CD4-positive, CD25-positive, alpha-beta regulatory T cell (primary cell): ENCODE measurements at regions not wholly inside any gene's neighbourhood (a gene's known extent, or its start where the extent isn't known, plus 50 kb on each side); places are given as distances from the start of the nearest gene placed in this dataset.

Experiments used
- ATAC-seq, 2 donors: fragments of 150-1000 bp; cut with Tn5 transposase; one replicate each; pipeline ENCODE4 v1.10.0; 2021; ENCODE audit warnings: low read depth in 2 of 2, moderate number of reproducible peaks in 2 of 2, moderate library complexity in 1 of 2
- DNase-seq, 3 donors: peaks; one replicate each; pipeline versions ENCODE4 v3.0.0 to v3.0.0-alpha.2; 2012 to 2022; ENCODE audit warnings: mixed read lengths in 1 of 3
- H3K27ac ChIP-seq: one replicate; pipeline ENCODE4 v1.7.0; 2013; ENCODE audit warnings: mild to moderate bottlenecking, low read length; ENCODE audit not compliant: insufficient read depth, poor library complexity, severe bottlenecking
- H3K27me3 ChIP-seq: one replicate; pipeline ENCODE4 v1.7.0; 2013; ENCODE audit warnings: low read length; ENCODE audit not compliant: control insufficient read depth, insufficient read depth
- H3K36me3 ChIP-seq: one replicate; pipeline ENCODE4 v1.7.0; 2013; ENCODE audit warnings: mild to moderate bottlenecking, low read length, moderate library complexity; ENCODE audit not compliant: control insufficient read depth, insufficient read depth
- H3K4me1 ChIP-seq: 2 replicates; pipeline ENCODE4 v1.7.0; 2013; ENCODE audit warnings: mild to moderate bottlenecking, low read length; ENCODE audit not compliant: insufficient read depth, control insufficient read depth, poor library complexity, severe bottlenecking
- H3K4me3 ChIP-seq: one replicate; pipeline ENCODE4 v1.7.0; 2013; ENCODE audit warnings: low read depth, mild to moderate bottlenecking, low read length, moderate library complexity
- H3K9me3 ChIP-seq, 2 experiments: 1 replicate in 1 of 2; 2 replicates in 1 of 2; pipeline ENCODE4 v1.7.0; 2013; ENCODE audit warnings: low read length in 2 of 2, mild to moderate bottlenecking in 1 of 2, moderate library complexity in 1 of 2; ENCODE audit not compliant: control insufficient read depth in 2 of 2
- H3K27ac Mint-ChIP-seq, 3 donors: one replicate each; pipeline ENCODE4 v1.8.0; 2020 to 2022; ENCODE audit warnings: mild to moderate bottlenecking in 3 of 3, mixed read lengths in 3 of 3, moderate library complexity in 2 of 3
- H3K27me3 Mint-ChIP-seq: one replicate; pipeline ENCODE4 v1.8.0; 2022; ENCODE audit warnings: mild to moderate bottlenecking, mixed read lengths
- H3K36me3 Mint-ChIP-seq: one replicate; pipeline ENCODE4 v1.8.0; 2020; ENCODE audit warnings: mixed read lengths
- H3K4me1 Mint-ChIP-seq, 4 donors: one replicate each; pipeline ENCODE4 v1.8.0; 2020 to 2022; ENCODE audit warnings: mixed read lengths in 4 of 4, mild to moderate bottlenecking in 1 of 4
- H3K4me3 Mint-ChIP-seq, 4 donors: one replicate each; pipeline ENCODE4 v1.8.0; 2020 to 2022; ENCODE audit warnings: mild to moderate bottlenecking in 4 of 4, mixed read lengths in 4 of 4, moderate library complexity in 3 of 4
- H3K9me3 Mint-ChIP-seq, 7 donors: one replicate each; pipeline ENCODE4 v1.8.0; 2020 to 2022; ENCODE audit warnings: mixed read lengths in 7 of 7, mild to moderate bottlenecking in 3 of 7, moderate library complexity in 2 of 7

GRCh38 chr6:78810146-78810545 lies 57.2 kb upstream of the IRAK1BP1 start:
- Histone ChIP-seq H3K27me3 (no peaks in the 10 kb centered on the region), H3K36me3 (no peaks in the 10 kb centered on the region), H3K4me3 (no peak overlapping the region), H3K4me1 (no peaks in the 10 kb centered on the region), H3K9me3 (no peaks in the 10 kb centered on the region), H3K27ac (no peak overlapping the region)
- Mint-ChIP-seq H3K27me3 (peaks cover 5% of the 10 kb centered on the region), H3K4me1 (no peaks in the 10 kb centered on the region), H3K4me3 (no peak overlapping the region), H3K27ac (no peak overlapping the region), H3K36me3 (no peaks in the 10 kb centered on the region), H3K9me3 (peaks cover 0 to 24% (median 9%) of the 10 kb centered on the region in 7 donors)
- ATAC-seq (no peak), DNase-seq (no peak)

DNA sequence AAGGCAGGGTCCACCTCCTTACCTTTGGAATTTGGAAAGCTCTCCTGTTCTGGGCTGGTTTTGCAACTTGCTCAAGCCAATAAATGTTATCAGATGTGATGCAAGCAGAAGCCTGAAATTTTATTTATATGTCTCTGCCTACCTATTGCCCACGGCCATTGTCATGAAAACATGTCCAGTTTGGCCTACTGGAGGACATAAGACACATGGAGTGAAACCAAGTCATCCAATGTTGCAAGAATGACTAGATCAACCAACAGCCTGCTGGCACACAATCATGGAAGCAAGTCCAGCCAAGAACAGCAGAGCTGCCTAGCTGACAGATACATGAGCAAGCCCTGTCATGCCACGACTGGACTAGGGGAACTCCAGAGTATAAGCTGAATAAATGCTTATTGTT lies 56.7 kb upstream of the IRAK1BP1 start:
- Histone ChIP-seq H3K4me1 (no peaks in the 10 kb centered on the region), H3K9me3 (no peaks in the 10 kb centered on the region), H3K36me3 (no peaks in the 10 kb centered on the region), H3K27ac (no peak overlapping the region), H3K27me3 (no peaks in the 10 kb centered on the region), H3K4me3 (no peak overlapping the region)
- H3K27ac Mint-ChIP-seq, result no peak overlapping the region
- no peaks in the 10 kb centered on the region for H3K4me1 Mint-ChIP-seq
- no peak for ATAC-seq
- peaks cover 5% of the 10 kb centered on the region for H3K27me3 Mint-ChIP-seq
- peaks cover 0 to 24% (median 9%) of the 10 kb centered on the region in 7 donors for H3K9me3 Mint-ChIP-seq
- H3K36me3 Mint-ChIP-seq, result no peaks in the 10 kb centered on the region
- no peak for DNase-seq
- H3K4me3 Mint-ChIP-seq, result no peak overlapping the region
